Right lobe of liver (tissue), 6 donors: ENCODE measurements at regions not wholly inside any gene's neighbourhood (a gene's known extent, or its start where the extent isn't known, plus 50 kb on each side); places are given as distances from the start of the nearest gene placed in this dataset.

ENCODE experiments used
- ATAC-seq, 4 donors: fragments of 200-7000 bp; cut with Tn5 transposase; one replicate each; pipeline ENCODE4 v1.9.1; 2020; ENCODE audit warnings: mild to moderate bottlenecking in 4 of 4, moderate library complexity in 4 of 4
- DNase-seq, 3 donors: peaks; one replicate each; pipeline ENCODE4 v3.0.0-alpha.2; 2020
- H3K27ac ChIP-seq, 3 donors: fragments of 200-600 bp; one replicate each; pipeline ENCODE4 v1.8.0; 2022
- H3K27me3 ChIP-seq, 2 donors: fragments of 200-600 bp; one replicate each; pipeline ENCODE4 v1.8.0; 2022
- H3K36me3 ChIP-seq, 4 donors: fragments of 200-600 bp; sonication (generic) in 1 of 4; one replicate each; pipeline versions ENCODE4 v1.5.1 to v1.8.0; 2017 to 2022; ENCODE audit warnings: control low read depth in 1 of 4
- H3K4me1 ChIP-seq, 4 donors: fragments of 200-600 bp; sonication (generic) in 1 of 4; one replicate each; pipeline versions ENCODE4 v1.5.1 to v1.8.0; 2017 to 2022; ENCODE audit warnings: control low read depth in 1 of 4
- H3K4me3 ChIP-seq, 3 donors: fragments of 200-600 bp; one replicate each; pipeline ENCODE4 v1.8.0; 2022
- H3K9me3 ChIP-seq, 4 donors: fragments of 200-600 bp; sonication (generic) in 1 of 4; one replicate each; pipeline versions ENCODE4 v1.5.1 to v1.8.0; 2017 to 2022; ENCODE audit warnings: control low read depth in 1 of 4
- POLR2A ChIP-seq: fragments of 450-650 bp; IDR thresholded peaks from one replicate; pipeline ENCODE4 v1.6.1; 2017; ENCODE audit warnings: antibody characterized with exemption, mild to moderate bottlenecking
- WGBS: methylation state at CpG from one replicate; pipeline ENCODE4 v1.1.6; 2018; ENCODE audit warnings: low coverage, low lambda C conversion rate; ENCODE audit not compliant: insufficient coverage; ENCODE audit errors: missing lambda C conversion rate; 5-methylcytosine and 5-hydroxymethylcytosine counted together
- intact Hi-C, 2 donors: fragments of 100-400 bp; cut with DNase I; formaldehyde crosslinking; loops; one replicate each; pipeline versions ENCODE4 v1.11.2 to v1.14.1; 2022
- TF ChIP-seq, protein P1 (sequence below), 4 donors: fragments of 200-600 bp in 3 of 4; fragments of 450-650 bp in 1 of 4; IDR thresholded peaks; one replicate each; pipeline versions ENCODE4 v1.5.1 to v1.8.0; 2016 to 2022; ENCODE audit warnings: antibody characterized with exemption in 4 of 4, mild to moderate bottlenecking in 2 of 4
- donor health status: DM: no; HTN: yes; CAD: no.
- donor health status: DM: no; HTN: no; CAD: no.
- donor health status: DM: no; HTN: no; CAD: no.
- donor health status: DM: no; HTN: yes; CAD: no.
- donor health status: DM: no; HTN: yes; CAD: no.

DNA sequence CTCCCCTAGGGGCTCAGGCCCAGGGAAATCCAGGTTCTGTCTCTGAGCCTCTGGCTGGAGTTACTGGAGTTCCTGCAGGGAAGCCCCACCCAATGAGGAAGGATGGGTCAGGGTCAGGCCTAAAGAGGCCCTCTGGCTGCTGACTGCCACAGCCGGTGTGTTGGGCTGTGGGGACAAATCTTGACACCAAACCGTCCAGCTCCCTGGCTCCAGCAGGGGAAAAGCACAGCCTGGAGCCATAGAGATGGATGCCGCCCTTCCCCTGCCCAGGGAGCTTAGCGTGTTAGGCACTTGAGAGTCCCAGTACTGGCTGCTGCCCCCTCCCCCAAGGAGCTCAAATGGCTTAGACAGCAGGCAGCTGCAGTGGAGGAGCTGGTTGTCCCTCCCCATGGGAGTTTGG is 321.3 kb upstream of the LCORL start:
- Histone ChIP-seq H3K36me3 (no peaks in the 10 kb centered on the region), H3K27me3 (no peaks in the 10 kb centered on the region), H3K4me3 (no peak overlapping the region), H3K27ac (no peak overlapping the region), H3K9me3 (no peaks in the 10 kb centered on the region), H3K4me1 (no peaks in the 10 kb centered on the region)
- ATAC-seq (no peak), DNase-seq (no peak)
- WGBS = no CpG with 5 or more reads among the region's 4 CpGs
- TF ChIP-seq, protein P1, sequence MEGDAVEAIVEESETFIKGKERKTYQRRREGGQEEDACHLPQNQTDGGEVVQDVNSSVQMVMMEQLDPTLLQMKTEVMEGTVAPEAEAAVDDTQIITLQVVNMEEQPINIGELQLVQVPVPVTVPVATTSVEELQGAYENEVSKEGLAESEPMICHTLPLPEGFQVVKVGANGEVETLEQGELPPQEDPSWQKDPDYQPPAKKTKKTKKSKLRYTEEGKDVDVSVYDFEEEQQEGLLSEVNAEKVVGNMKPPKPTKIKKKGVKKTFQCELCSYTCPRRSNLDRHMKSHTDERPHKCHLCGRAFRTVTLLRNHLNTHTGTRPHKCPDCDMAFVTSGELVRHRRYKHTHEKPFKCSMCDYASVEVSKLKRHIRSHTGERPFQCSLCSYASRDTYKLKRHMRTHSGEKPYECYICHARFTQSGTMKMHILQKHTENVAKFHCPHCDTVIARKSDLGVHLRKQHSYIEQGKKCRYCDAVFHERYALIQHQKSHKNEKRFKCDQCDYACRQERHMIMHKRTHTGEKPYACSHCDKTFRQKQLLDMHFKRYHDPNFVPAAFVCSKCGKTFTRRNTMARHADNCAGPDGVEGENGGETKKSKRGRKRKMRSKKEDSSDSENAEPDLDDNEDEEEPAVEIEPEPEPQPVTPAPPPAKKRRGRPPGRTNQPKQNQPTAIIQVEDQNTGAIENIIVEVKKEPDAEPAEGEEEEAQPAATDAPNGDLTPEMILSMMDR (IDR thresholded peaks at IDR 0.05) = no peak
- TF ChIP-seq POLR2A = no peak
- intact Hi-C loops = no loop called here

DNA sequence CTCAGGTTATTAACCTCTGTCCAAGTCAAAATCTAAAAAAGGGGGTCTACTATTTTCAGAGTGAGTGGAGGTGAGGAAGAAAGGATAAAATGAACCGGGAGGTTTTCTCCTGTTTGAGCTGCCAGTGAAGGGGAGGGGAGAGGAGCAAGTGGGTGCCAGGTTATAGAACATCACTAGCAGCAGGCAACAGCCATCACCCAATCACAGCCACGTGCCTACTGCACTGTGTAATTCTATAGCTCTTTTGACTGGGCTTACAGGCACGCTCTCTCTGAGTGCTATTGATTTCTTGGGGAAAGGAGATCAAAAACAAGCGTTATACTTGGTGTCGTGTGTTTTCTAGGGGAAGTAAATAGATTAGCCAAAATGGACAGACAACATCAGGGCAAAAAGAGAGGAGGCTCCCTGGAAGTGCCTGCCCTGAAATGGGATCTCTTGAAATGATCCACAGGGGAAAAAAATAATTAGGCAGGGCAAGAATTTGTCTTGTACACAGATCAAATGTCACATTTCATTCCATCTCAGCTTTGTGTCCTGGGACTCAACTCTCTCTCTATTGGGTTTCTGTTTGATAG is 300.5 kb upstream of the LCORL start:
- intact Hi-C loops = no loop called here
- WGBS = 31% methylated on average over 4 of the region's 5 CpGs
- Histone ChIP-seq H3K36me3 (no peaks in the 10 kb centered on the region), H3K27me3 (no peaks in the 10 kb centered on the region), H3K9me3 (no peaks in the 10 kb centered on the region), H3K4me3 (no peak overlapping the region), H3K4me1 (no peaks in the 10 kb centered on the region), H3K27ac (no peak overlapping the region)
- TF ChIP-seq, protein P1 (IDR thresholded peaks at IDR 0.05) = no peak
- no peak for TF ChIP-seq POLR2A
- ATAC-seq (no peak), DNase-seq (no peak)

DNA sequence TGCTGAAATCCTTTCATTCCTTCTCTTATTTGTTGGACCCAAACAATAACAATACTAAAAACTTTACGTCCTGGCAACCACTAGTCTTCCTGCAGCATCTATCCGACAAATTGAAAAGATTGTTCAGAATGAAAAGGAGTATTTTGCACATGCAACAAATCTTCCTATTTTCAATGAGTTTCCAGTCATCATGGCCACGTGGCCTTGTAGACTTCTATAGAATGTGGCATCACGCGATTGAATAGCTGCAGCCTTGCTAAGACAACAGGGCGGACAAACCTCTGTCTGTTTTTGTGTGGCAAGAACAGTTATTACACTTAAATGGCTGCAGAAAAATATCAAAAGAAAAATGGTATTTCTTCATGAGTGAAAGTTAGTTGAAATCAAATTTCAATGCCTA is 297.9 kb upstream of the LCORL start:
- intact Hi-C loops = no loop called here

DNA sequence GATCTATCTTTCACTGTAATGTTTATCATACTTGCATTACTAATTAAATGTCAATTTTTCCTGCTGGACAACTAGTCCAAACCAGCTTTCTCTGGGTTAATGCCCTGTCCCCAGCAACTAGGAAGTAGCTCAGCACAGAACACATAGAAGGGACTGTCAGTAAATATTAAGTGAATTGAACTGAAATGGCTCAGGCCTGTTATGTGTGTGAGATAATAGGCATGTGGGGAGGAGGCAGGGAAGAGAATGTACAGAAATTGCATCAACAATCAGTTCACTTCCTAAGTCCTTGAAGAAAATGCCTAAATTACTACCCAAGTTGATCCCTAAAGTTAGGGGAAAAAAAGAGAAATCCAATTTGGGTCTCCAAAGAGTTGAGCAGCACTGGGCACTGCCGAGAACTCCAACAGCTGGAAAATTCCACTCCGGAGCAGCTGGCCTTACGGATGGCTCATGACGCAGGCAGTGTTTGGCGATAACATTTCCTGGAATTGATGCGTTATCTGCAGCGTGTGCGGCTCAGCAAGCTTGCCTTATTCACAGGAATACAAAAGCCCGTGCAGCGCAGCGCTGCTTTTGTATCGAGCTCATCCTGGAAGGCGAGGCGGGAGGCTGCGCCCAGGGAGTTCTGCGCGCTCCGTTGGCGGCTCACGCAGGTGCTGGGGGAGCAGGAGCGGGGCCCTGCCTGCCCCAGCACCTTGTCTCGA is 297.3 kb upstream of the LCORL start:
- Histone ChIP-seq H3K4me1 (no peaks in the 10 kb centered on the region), H3K4me3 (no peak overlapping the region), H3K36me3 (no peaks in the 10 kb centered on the region), H3K9me3 (no peaks in the 10 kb centered on the region), H3K27ac (no peak overlapping the region), H3K27me3 (no peaks in the 10 kb centered on the region)
- 9% methylated on average over 11 of the region's 22 CpGs for WGBS
- TF ChIP-seq, protein P1 (IDR thresholded peaks at IDR 0.05) = no peak
- TF ChIP-seq POLR2A = no peak
- intact Hi-C loops = no loop called here
- ATAC-seq (peak; percentile 76 to 92 (median 82)), DNase-seq (peak; percentile 47 to 59 (median 58))

More for the DNA sequence above, 297.9 kb upstream of the LCORL start:
- Histone ChIP-seq H3K27ac (no peak overlapping the region), H3K36me3 (no peaks in the 10 kb centered on the region), H3K4me1 (no peaks in the 10 kb centered on the region), H3K27me3 (no peaks in the 10 kb centered on the region), H3K4me3 (no peak overlapping the region), H3K9me3 (no peaks in the 10 kb centered on the region)
- DNase-seq = no peak
- 59% methylated on average over 6 of the region's 6 CpGs for WGBS
- TF ChIP-seq POLR2A = no peak
- TF ChIP-seq, protein P1 (IDR thresholded peaks at IDR 0.05) = no peak
- no peak for ATAC-seq
